GM21447 (cell line): ENCODE measurements at regions not wholly inside any gene's neighbourhood (a gene's known extent, or its start where the extent isn't known, plus 50 kb on each side); places are given as distances from the start of the nearest gene placed in this dataset.
"Not testable (repeated sequence)": the region's sequence is repeated elsewhere in the genome, so short reads cannot be mapped to it uniquely, and the experiment has no call there.

Experiments
- ATAC-seq: cut with Tn5 transposase; IDR thresholded peaks from one replicate; pipeline ENCODE4 v1.9.1; 2021; ENCODE audit not compliant: unreplicated experiment

GRCh38 chr1:101526813-101527212, 290.0 kb downstream of the S1PR1 start:
- ATAC-seq: no peak

- ATAC-seq: no peak
These were observed 295.6 kb downstream of the S1PR1 start for GRCh38 chr1:101532377-101532776.

- no peak for ATAC-seq
These were observed 303.3 kb downstream of the S1PR1 start for GRCh38 chr1:101540161-101540560.

- no peak for ATAC-seq
These were observed 310.1 kb downstream of the S1PR1 start for GRCh38 chr1:101546885-101547284.

GRCh38 chr1:101547357-101547756, 310.5 kb downstream of the S1PR1 start:
- ATAC-seq: no peak

GRCh38 chr1:101548376-101548775, 311.6 kb downstream of the S1PR1 start:
- ATAC-seq: no peak

- ATAC-seq: no peak
These were observed 313.8 kb downstream of the S1PR1 start for GRCh38 chr1:101550581-101550980.

GRCh38 chr1:101566883-101567538, 330.2 kb downstream of the S1PR1 start:
- no peak for ATAC-seq

- ATAC-seq: peak; percentile 96
These were observed 330.9 kb downstream of the S1PR1 start for GRCh38 chr1:101567582-101568189.

GRCh38 chr1:101587741-101588140, 350.9 kb downstream of the S1PR1 start:
- no peak for ATAC-seq

GRCh38 chr1:101588677-101589076, 351.9 kb downstream of the S1PR1 start:
- ATAC-seq: no peak

GRCh38 chr1:101592845-101593244, 356.0 kb downstream of the S1PR1 start:
- ATAC-seq: no peak

- no peak for ATAC-seq
These were observed 359.1 kb downstream of the S1PR1 start for GRCh38 chr1:101595881-101596374.

- ATAC-seq: not testable (repeated sequence)
These were observed 363.8 kb downstream of the S1PR1 start for GRCh38 chr1:101600615-101601014.

GRCh38 chr1:101603726-101604125, 366.9 kb downstream of the S1PR1 start:
- no peak for ATAC-seq

- ATAC-seq: no peak
These were observed 369.1 kb downstream of the S1PR1 start for GRCh38 chr1:101605878-101606277.

- no peak for ATAC-seq
These were observed 376.7 kb downstream of the S1PR1 start for GRCh38 chr1:101613546-101613945.

- ATAC-seq: no peak
These were observed 377.8 kb downstream of the OLFM3 start for GRCh38 chr1:101618900-101619299.

- no peak for ATAC-seq
These were observed 364.0 kb downstream of the OLFM3 start for GRCh38 chr1:101632548-101633272.

GRCh38 chr1:101645810-101646209, 350.9 kb downstream of the OLFM3 start:
- no peak for ATAC-seq

GRCh38 chr1:101652484-101652883, 344.2 kb downstream of the OLFM3 start:
- no peak for ATAC-seq

- ATAC-seq: no peak
These were observed 343.2 kb downstream of the OLFM3 start for GRCh38 chr1:101653482-101653946.
